Stimulated activated CD4-positive, alpha-beta T cell treated with anti-CD3 and anti-CD28 coated beads, Interleukin-4, amount 100 ng/mL, for 4 hours (primary cell): ENCODE measurements at regions not wholly inside any gene's neighbourhood (a gene's known extent, or its start where the extent isn't known, plus 50 kb on each side); places are given as distances from the start of the nearest gene placed in this dataset.
"Not testable (repeated sequence)": the region's sequence is repeated elsewhere in the genome, so short reads cannot be mapped to it uniquely, and the experiment has no call there.

Experiments
- DNase-seq, 2 experiments: peaks; one replicate each; pipeline ENCODE4 v3.0.0-alpha.2; 2020

GRCh38 chr1:14141656-14142055 lies 441.7 kb downstream of the PRDM2 start:
- no peak for DNase-seq

DNA sequence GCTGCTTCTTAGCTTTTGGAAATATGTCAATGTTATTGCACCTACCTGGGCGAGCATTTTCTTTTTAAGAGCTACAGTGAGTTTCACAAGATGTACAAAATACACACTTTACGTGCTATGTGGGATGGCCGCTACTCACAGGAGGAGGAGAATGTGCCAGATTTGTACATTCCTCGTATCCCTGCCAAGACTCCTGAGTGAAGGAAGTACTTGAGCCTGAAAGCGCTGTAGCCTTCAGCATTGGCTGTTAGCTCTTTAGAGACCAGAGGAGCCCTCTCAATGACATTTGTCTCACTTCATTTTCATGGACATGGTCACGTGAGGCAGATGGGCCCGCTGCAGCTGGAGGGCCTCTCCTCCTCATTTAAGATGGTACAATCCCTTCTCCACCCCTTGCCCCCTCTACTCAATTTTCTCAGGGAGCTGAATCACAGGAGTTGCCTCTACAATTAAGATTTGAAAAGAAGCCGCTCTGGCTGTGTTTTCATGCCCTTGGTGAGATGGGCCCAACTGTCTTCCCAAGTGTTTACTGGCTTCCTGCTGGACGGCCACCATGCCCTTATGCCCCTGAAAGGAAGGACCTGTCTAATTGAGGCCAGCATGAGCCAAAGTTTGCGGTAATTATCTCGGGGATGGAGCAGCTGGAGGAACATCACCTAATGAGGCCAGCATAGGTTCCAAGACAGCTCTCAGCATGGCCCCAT lies 442.6 kb downstream of the PRDM2 start:
- no peak for DNase-seq

DNA sequence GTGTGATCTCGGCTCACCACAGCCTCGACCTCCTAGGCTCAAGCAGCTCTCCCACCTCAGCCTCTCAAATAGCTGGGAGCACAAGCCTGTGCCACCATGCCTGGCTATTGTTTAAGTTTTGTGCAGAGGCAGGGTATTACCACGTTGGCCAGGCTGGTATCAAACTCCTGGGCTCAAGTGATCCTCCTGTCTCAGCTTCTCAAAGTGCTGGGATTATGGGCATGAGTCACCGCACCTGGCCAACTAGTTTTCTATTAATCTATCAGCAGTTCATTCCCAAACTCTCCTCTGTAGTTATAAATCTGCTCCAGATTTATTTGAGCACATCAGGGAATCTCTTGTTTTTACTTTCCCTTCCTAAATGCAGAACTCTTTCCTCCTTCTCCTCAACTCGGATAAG lies 443.8 kb downstream of the PRDM2 start:
- no peak for DNase-seq

DNA sequence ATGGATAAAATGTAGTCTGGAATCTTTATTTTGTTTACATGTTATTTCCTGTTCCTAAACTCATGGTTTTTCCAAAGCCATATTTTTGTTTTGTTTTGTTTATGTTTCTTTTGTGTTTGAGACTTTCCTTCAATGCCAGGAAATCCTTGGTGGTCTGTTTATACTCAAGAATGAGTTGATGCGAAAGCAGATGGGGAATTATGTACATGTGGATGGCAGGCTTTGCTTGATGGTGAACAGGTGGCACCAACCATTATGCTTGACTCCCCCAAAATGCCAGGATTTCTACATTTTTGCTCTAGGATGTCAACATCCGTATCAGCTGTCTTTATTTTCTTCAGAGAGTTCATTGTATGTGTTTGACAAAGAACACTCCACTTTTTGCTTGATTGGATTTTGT lies 448.5 kb downstream of the PRDM2 start:
- DNase-seq: no peak

- DNase-seq: no peak
Measured at GRCh38 chr1:14149431-14149830, 449.1 kb upstream of the KAZN start.

DNA sequence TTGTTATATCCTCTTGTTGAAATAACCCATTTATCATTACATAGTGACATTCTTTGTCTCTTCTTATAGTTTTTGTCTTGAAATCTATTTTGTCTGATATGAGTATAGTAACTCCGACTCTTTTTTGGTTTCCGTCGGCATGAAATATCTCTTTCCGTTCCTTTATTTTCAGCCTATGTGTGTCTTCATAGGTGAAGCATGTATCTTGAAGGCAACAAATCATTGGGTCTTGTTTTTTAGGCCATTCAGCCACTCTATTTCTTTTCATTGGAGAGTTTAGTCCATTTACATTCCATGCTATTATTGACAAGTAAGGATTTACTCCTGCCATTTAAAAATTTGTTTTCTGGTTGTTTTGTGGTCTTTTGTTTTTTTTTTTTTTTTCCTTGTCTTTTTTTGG lies 441.9 kb upstream of the KAZN start:
- no peak for DNase-seq

GRCh38 chr1:14160781-14161180 lies 437.7 kb upstream of the KAZN start:
- no peak for DNase-seq

- no peak for DNase-seq
Measured at GRCh38 chr1:14163246-14163645, 435.2 kb upstream of the KAZN start.

DNA sequence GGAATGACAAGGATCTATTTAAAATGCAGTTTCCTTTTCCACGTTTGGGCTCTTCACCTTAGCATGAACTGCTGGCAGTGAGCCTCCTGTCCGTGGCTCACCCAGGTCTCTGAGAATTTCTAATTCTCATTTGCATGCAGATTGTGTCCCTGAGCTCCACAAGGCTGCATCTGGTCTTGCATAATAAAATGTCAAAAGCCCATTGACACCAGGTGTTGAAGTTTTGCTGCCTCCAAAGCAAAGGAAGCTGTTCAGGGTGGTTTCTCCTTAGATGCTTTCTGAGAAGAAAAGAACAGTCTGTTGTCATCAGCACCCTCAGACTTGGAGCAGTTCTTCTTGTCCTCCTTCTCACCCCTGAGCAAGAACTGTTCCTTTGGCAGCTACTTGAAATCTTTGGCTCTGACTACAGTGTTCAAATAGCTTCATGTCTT lies 433.1 kb upstream of the KAZN start:
- no peak for DNase-seq

- no peak for DNase-seq
Measured at GRCh38 chr1:14167884-14168283, 430.6 kb upstream of the KAZN start.

- DNase-seq: no peak
Measured at GRCh38 chr1:14168326-14169063, 430.0 kb upstream of the KAZN start.

DNA sequence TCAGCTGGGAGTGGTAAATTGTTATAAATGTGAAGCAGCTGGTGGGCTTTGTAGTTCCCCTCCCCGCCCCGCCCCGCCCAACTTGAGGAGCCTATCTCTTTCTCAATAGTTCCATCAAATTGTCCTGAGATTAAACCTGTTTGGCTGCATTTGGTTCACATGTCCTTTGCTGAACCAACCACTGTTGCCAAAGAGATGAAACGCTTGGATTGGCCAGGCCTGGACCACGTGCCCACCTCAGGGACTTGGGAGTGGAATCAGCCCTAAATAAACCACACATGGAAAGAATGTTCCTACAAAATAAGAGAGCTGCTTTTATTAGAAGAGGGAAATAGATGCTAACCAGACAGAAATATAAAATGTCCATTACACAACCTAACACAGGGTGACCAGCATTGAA lies 424.9 kb upstream of the KAZN start:
- no peak for DNase-seq

- not testable (repeated sequence) for DNase-seq
Measured at GRCh38 chr1:14177866-14178265, 420.6 kb upstream of the KAZN start.

- no peak for DNase-seq
Measured at GRCh38 chr1:14180738-14181137, 417.7 kb upstream of the KAZN start.

DNA sequence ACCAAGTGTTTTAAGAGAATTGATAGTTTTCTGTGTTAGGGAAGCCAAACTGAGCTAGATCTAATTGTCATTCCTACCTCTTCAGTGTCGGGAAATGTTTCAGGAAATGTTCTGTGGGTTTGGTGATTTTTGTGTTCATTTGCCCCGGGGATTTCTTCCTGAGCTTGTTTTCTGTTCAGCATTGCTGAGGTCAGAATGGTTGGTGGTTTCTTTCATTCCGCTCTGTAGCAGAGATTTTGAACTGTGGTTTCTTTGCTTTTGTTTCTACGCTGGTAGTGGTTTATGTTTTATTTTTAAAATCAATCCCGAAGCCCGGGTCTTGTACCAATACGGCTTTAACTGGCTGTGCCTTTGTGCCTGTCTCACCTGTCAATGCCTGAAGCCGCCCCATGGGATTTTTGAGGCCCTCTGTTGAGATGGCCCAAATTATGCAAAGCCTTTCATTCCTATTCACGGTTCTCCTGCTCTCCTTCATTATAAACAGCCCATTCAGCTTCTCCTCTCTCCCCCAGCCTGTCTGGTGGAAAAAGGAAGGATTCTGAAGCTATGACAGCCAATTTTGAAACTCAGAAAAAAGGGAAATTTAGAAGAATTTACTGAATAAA lies 417.2 kb upstream of the KAZN start:
- no peak for DNase-seq

GRCh38 chr1:14182856-14183255 lies 415.6 kb upstream of the KAZN start:
- no peak for DNase-seq

GRCh38 chr1:14183329-14183728 lies 415.2 kb upstream of the KAZN start:
- DNase-seq: no peak

DNA sequence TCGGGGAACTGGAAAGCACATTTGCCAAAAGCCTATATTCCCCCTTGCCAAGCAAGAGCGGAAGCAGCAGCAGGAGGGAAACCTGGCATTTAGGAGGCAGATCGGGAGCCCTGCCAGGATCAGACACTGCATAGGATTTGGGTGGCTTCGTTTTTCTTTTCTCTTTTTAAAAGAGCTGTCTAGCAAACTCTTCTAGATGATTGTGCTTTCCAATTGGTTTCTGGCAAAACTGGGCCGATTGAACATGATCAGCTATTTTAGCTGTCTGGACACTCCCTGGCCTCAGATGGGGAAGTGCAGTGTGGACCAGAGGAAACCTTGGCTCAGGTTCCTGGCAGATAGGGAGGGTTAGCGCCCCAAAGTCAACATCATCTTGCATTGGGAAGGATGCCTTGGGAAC lies 414.0 kb upstream of the KAZN start:
- DNase-seq: no peak

- no peak for DNase-seq
Measured at GRCh38 chr1:14189381-14189780, 409.1 kb upstream of the KAZN start.

GRCh38 chr1:14190508-14190907 lies 408.0 kb upstream of the KAZN start:
- DNase-seq: no peak

DNA sequence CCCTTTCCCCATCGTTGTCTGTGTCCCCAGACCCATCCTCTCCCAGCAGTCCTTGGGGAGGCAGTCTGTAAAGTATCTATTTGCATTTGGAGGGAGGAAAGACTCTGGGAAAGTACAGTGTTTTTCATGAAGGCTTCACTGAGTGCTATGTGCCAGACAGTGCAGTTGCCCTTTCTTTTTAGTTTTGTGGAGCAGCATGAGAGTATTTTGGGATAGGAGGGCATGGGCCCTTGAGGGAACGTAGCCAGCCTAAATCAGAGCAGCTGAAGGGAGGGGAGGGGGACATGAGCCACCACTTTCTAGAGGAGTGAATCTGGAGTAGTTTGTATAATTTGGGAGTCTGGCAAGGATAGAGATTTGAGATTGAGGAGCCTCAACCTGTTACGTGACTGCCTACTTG lies 404.0 kb upstream of the KAZN start:
- DNase-seq: no peak

DNA sequence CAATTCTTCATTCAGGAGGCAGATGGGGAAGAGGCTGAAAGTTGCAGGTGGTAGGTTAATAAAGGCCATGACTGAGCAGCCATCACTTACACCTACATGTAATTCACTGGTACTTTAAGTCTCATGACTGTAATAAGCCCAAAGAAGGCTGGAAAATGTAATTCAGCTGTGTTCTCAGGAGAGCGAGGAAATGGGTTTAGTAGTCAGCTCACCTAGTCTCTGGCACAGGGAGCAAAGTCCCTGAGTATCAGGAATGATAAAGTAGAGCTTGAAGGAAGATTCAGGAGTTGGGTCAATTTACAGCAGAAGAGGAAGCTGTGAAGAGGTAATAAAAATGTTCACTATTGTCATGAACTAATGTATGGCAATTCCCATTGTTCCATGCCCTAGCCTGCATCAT lies 393.4 kb upstream of the KAZN start:
- DNase-seq: no peak

GRCh38 chr1:14215151-14215550 lies 383.3 kb upstream of the KAZN start:
- no peak for DNase-seq

- no peak for DNase-seq
Measured at GRCh38 chr1:14217384-14217783, 381.1 kb upstream of the KAZN start.
